SK-N-SH (cell line): ENCODE measurements at regions not wholly inside any gene's neighbourhood (a gene's known extent, or its start where the extent isn't known, plus 50 kb on each side); places are given as distances from the start of the nearest gene placed in this dataset.

Source experiments
- CTCF ChIP-seq: fragments of 200-600 bp; sonication (generic); IDR thresholded peaks from 2 replicates; pipeline ENCODE4 v1.6.1; 2017; ENCODE audit warnings: antibody characterized with exemption, mild to moderate bottlenecking, moderate library complexity
- ELF1 ChIP-seq: IDR thresholded peaks from 2 replicates; pipeline ENCODE4 v1.4.0; 2012
- MXI1 ChIP-seq: IDR thresholded peaks from 2 replicates; pipeline ENCODE4 v1.6.1; 2012; ENCODE audit warnings: mild to moderate bottlenecking, low read depth, low read length, improper control_type of control experiment
- POLR2AphosphoS5 ChIP-seq: IDR thresholded peaks from 2 replicates; pipeline ENCODE4 v1.6.1; 2012; ENCODE audit warnings: low read depth, low read length
- RCOR1 ChIP-seq: fragments of 150-350 bp; IDR thresholded peaks from 2 replicates; pipeline ENCODE4 v1.6.1; 2017; ENCODE audit warnings: antibody characterized with exemption, low read length
- SIN3A ChIP-seq: IDR thresholded peaks from 2 replicates; pipeline ENCODE4 v1.6.1; 2012; ENCODE audit warnings: low read depth, mild to moderate bottlenecking, low read length, moderate library complexity, borderline replicate concordance
- USF1 ChIP-seq: IDR thresholded peaks from 2 replicates; pipeline ENCODE4 v1.4.0; 2012; ENCODE audit warnings: low read depth, borderline replicate concordance

- TF ChIP-seq MXI1 (no peak), SIN3A (no peak), CTCF (no peak), RCOR1 (no peak), USF1 (no peak), ELF1 (no peak), POLR2AphosphoS5 (no peak)
Measured at GRCh38 chr6:87791485-87791884, 89.5 kb upstream of the AKIRIN2 start.
